IPS DF 6.9 (cell line): ENCODE measurements at regions not wholly inside any gene's neighbourhood (a gene's known extent, or its start where the extent isn't known, plus 50 kb on each side); places are given as distances from the start of the nearest gene placed in this dataset.

Source experiments
- DNase-seq: peaks from one replicate; pipeline ENCODE4 v3.0.0-alpha.2; 2013; ENCODE audit warnings: low read depth, low spot score
- H3K27ac ChIP-seq: one replicate; pipeline ENCODE4 v1.5.1; 2013; ENCODE audit warnings: low read length, control low read depth
- H3K27me3 ChIP-seq: 2 replicates; pipeline ENCODE4 v1.6.1; 2013; ENCODE audit warnings: mild to moderate bottlenecking, low read length; ENCODE audit not compliant: control insufficient read depth, insufficient read depth
- H3K36me3 ChIP-seq: 2 replicates; pipeline ENCODE4 v1.6.1; 2013; ENCODE audit warnings: low read length; ENCODE audit not compliant: control insufficient read depth, insufficient read depth
- H3K4me1 ChIP-seq: 2 replicates; pipeline ENCODE4 v1.6.1; 2013; ENCODE audit warnings: low read length; ENCODE audit not compliant: control insufficient read depth, insufficient read depth
- H3K4me3 ChIP-seq: 2 replicates; pipeline ENCODE4 v1.5.1; 2013; ENCODE audit warnings: mild to moderate bottlenecking, low read length
- H3K9me3 ChIP-seq: 2 replicates; pipeline ENCODE4 v1.6.1; 2013; ENCODE audit warnings: low read length, inconsistent platforms; ENCODE audit not compliant: control insufficient read depth, insufficient read depth
- WGBS: extraction: QIAGEN DNeasy Blood & Tissue Kit; methylation state at CpG from one replicate; pipeline ENCODE4 v1.1.7; 2013; ENCODE audit warnings: mixed read lengths, missing lambda C conversion rate; ENCODE audit not compliant: insufficient read length, insufficient coverage; 5-methylcytosine and 5-hydroxymethylcytosine counted together

DNA sequence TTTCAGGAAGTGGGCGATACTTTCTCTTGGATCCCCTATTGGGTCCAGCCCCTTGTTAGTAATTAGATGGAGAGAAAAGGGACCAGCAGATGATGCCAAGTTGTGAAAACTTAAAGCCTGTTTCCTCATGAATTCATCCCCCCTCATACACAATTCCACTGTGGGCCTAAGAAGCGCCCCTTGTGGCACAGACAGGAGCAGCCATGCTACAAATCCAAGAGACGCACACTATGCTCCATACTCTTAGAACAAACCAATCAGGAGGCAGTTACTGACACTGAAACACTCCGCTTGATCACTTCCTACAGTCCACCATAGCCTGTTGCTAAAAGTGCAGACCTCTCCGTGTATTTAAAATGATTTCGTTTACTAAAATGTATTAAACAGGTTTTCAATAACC lies 111.3 kb upstream of the ARRDC4 start:
- H3K4me3 ChIP-seq = no peak overlapping the region
- H3K4me1 ChIP-seq = no peaks in the 10 kb centered on the region
- DNase-seq = no peak
- H3K36me3 ChIP-seq = no peaks in the 10 kb centered on the region
- H3K27ac ChIP-seq = no peak overlapping the region
- no CpG with 5 or more reads among the region's 6 CpGs for WGBS
- no peaks in the 10 kb centered on the region for H3K27me3 ChIP-seq
- H3K9me3 ChIP-seq = no peaks in the 10 kb centered on the region

DNA sequence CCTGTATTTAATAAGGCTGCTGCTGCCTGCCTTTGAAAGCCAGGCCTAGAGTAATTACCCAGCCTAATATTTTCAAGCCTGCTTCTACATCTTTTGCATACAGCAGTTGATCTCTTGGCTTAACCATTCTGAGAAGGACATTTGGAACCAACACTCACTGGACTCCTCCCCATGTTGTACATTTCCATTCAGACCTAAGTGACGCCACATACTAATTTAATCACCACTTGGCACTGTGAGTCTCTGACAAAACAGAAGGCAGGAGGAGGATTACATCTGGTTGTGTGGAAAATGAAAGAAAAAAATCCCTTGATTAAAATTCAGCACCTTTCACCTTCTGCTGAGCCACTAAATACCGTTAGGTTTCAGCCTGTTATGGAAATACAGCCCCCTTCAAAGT lies 102.2 kb upstream of the ARRDC4 start:
- Histone ChIP-seq H3K36me3 (no peaks in the 10 kb centered on the region), H3K4me1 (no peaks in the 10 kb centered on the region), H3K27me3 (no peaks in the 10 kb centered on the region), H3K9me3 (no peaks in the 10 kb centered on the region), H3K27ac (no peak overlapping the region), H3K4me3 (no peak overlapping the region)
- no CpG with 5 or more reads among the region's 2 CpGs for WGBS
- DNase-seq = no peak

DNA sequence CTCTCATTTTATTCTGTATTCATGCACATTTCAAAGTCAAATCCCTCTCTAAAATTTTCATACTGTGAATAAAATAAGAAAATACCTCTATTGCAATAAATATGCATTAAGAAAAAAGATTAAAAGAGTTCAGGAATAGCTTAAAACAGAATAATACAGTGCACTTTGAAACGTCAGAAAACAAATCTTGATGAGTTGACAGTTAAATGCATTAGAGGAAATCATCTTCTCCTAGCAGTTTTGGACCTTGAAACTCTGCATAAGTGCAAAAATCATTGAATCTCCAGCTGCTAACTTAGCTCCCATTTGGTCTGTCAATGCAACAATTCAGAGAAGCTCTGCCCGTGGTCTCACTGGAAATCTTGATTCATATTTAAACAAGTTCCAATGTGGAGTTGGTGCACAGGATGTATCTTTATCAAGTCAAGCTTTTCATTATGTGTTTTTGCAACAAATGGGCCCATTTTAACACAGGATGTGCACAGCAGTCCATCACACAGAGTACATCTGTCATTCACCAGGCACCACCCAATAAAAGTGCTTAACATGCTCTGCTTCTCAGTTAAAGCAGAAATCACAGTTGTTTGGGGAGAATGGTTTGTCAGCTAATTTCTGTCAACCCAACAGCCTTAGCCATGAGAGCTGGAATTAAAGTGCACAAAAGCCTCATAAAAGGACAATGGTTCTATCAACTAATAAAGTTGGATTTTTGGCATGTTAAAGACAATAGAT lies 98.8 kb upstream of the ARRDC4 start:
- Histone ChIP-seq H3K9me3 (no peaks in the 10 kb centered on the region), H3K27ac (no peak overlapping the region), H3K4me1 (no peaks in the 10 kb centered on the region), H3K27me3 (no peaks in the 10 kb centered on the region), H3K36me3 (no peaks in the 10 kb centered on the region), H3K4me3 (no peak overlapping the region)
- no peak for DNase-seq
- WGBS = no CpG with 5 or more reads among the region's 2 CpGs

- H3K27ac ChIP-seq = no peak overlapping the region
- H3K4me1 ChIP-seq = no peaks in the 10 kb centered on the region
- no peak for DNase-seq
- H3K27me3 ChIP-seq = no peaks in the 10 kb centered on the region
- no peak overlapping the region for H3K4me3 ChIP-seq
- no peaks in the 10 kb centered on the region for H3K36me3 ChIP-seq
- H3K9me3 ChIP-seq = no peaks in the 10 kb centered on the region
- WGBS = no CpG with 5 or more reads among the region's 9 CpGs
Observed at GRCh38 chr15:97866959-97867358, 93.5 kb upstream of the ARRDC4 start.

DNA sequence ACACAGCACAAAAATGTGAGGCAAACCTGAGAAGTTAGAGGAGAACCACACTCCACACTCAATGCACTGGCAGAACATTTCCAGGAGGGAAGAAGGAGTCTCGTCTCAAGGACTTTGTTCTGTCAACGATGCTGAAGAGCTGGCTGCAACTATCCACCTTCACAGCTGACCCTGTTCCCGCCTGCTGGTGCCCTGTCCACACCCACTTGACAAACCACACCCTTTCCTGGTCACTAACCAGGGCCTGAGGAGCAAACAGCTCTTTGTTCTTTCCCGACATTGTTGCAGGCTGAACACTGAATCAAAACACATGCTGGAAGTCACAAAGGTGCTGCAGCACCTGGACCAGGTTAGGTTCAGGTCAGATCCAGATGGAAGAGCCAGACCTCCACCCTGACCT lies 92.6 kb upstream of the ARRDC4 start:
- no peaks in the 10 kb centered on the region for H3K27me3 ChIP-seq
- no peak for DNase-seq
- no peaks in the 10 kb centered on the region for H3K36me3 ChIP-seq
- H3K4me3 ChIP-seq = no peak overlapping the region
- H3K4me1 ChIP-seq = no peaks in the 10 kb centered on the region
- no CpG with 5 or more reads among the region's 4 CpGs for WGBS
- H3K9me3 ChIP-seq = no peaks in the 10 kb centered on the region
- no peak overlapping the region for H3K27ac ChIP-seq

DNA sequence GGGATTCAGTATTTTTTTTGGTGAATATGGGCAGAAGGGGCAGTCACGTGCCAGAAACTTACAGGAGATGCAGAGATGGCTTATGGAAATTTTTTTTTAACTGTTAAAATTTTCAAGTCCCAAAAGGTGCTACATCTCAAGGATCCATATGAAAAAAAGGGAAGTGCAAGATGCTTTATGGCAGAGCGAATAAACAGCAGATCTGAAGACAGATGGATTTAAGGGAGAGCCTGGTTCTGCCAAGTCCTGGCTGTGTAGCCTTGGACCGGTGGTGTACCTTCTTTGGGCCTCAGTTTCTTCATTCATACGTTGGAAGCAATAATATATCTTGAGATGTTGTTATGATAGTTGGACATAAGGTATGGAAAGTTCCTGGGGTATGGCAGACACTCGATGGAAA lies 91.5 kb upstream of the ARRDC4 start:
- no peaks in the 10 kb centered on the region for H3K27me3 ChIP-seq

GRCh38 chr15:97870771-97871170 lies 89.7 kb upstream of the ARRDC4 start:
- no CpG with 5 or more reads among the region's 3 CpGs for WGBS
- Histone ChIP-seq H3K4me3 (no peak overlapping the region), H3K9me3 (no peaks in the 10 kb centered on the region), H3K4me1 (no peaks in the 10 kb centered on the region), H3K27ac (no peak overlapping the region), H3K36me3 (no peaks in the 10 kb centered on the region), H3K27me3 (no peaks in the 10 kb centered on the region)
- DNase-seq = no peak

More for the DNA sequence above, 91.5 kb upstream of the ARRDC4 start:
- no peaks in the 10 kb centered on the region for H3K36me3 ChIP-seq
- H3K27ac ChIP-seq = no peak overlapping the region
- DNase-seq = no peak
- H3K9me3 ChIP-seq = no peaks in the 10 kb centered on the region
- no peak overlapping the region for H3K4me3 ChIP-seq
- WGBS = no CpG with 5 or more reads among the region's 5 CpGs
- no peaks in the 10 kb centered on the region for H3K4me1 ChIP-seq

DNA sequence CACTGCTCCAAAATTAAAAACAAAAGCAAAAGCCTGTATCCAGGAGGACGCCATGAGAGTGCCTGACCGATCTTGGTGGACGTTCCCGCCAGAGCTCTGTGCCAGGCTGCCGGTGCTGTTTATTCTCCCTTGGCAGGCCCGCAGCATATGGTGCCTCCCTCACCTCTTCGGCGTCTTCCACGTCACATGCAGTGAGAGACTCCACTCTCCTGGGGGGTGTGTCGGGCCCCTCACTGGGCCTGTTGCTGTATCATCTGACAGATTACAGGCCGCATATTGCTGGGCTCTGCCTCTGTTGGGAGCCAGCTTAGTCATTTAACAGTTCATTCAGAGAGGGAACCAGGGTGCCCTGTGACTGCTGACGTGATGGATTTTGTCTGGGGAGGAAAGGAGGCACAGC lies 86.4 kb upstream of the ARRDC4 start:
- H3K9me3 ChIP-seq = no peaks in the 10 kb centered on the region
- no peaks in the 10 kb centered on the region for H3K36me3 ChIP-seq
- WGBS = no CpG with 5 or more reads among the region's 12 CpGs
- H3K27me3 ChIP-seq = no peaks in the 10 kb centered on the region
- DNase-seq = no peak
- H3K27ac ChIP-seq = no peak overlapping the region
- H3K4me3 ChIP-seq = no peak overlapping the region
- H3K4me1 ChIP-seq = no peaks in the 10 kb centered on the region

- Histone ChIP-seq H3K9me3 (no peaks in the 10 kb centered on the region), H3K36me3 (no peaks in the 10 kb centered on the region), H3K4me1 (no peaks in the 10 kb centered on the region), H3K4me3 (no peak overlapping the region), H3K27me3 (no peaks in the 10 kb centered on the region), H3K27ac (no peak overlapping the region)
- no peak for DNase-seq
- no CpG with 5 or more reads among the region's 6 CpGs for WGBS
Observed at GRCh38 chr15:97875025-97875512, 85.4 kb upstream of the ARRDC4 start.

DNA sequence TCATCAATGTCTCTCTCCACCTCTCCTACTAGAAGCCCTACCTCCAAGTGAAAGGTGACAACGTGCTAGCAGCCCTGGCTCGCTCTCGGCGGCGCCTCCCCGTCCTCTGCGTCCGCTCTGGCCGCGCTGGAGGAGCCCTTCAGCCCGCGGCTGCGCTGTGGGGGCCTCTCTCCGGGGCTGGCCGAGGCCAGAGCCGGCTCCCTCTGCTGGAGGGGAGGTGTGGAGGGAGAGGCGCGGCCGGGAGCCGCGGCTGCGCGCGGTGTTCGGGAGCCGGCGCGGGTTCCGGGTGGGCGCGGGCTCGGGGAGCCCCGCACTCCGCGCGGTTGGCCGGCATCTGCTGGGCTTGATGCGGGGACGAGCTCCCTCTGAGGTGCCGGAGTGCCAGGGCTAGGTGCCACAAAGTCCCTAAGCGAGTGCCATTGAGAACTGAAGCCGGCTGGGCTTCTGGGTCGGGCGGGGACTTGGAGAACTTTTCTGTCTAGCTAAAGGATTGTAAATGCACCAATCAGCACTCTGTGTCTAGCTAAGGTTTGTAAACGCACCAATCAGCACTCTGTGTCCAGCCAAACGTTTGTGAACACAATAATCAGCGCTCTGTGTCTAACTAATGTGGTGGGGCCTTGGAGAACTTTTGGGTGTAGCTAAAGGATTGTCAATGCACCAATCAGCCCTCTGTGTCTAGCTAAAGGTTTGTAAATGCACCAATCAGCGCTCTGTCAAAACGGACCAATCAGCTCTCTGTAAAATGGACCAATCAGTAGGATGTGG lies 84.8 kb upstream of the ARRDC4 start:
- no CpG with 5 or more reads among the region's 49 CpGs for WGBS
- Histone ChIP-seq H3K27ac (no peak overlapping the region), H3K9me3 (no peaks in the 10 kb centered on the region)

More for the DNA sequence above, 84.8 kb upstream of the ARRDC4 start:
- DNase-seq = no peak
- H3K4me3 ChIP-seq = no peak overlapping the region
- H3K4me1 ChIP-seq = no peaks in the 10 kb centered on the region
- no peaks in the 10 kb centered on the region for H3K27me3 ChIP-seq
- H3K36me3 ChIP-seq = no peaks in the 10 kb centered on the region
